Renal pelvis (tissue), 1 donor: ENCODE measurements at regions not wholly inside any gene's neighbourhood (a gene's known extent, or its start where the extent isn't known, plus 50 kb on each side); places are given as distances from the start of the nearest gene placed in this dataset.

Experiments used
- DNase-seq: peaks from one replicate; pipeline ENCODE4 v3.0.0-alpha.2; 2013

- no peak for DNase-seq
Measured at GRCh38 chr5:111582451-111582850, 70.1 kb upstream of the STARD4 start.

GRCh38 chr5:111580956-111581355, 68.6 kb upstream of the STARD4 start:
- DNase-seq = no peak

- DNase-seq = no peak
Measured at GRCh38 chr5:111574311-111574710, 62.0 kb upstream of the STARD4 start.

- no peak for DNase-seq
Measured at GRCh38 chr5:111572561-111572960, 60.2 kb upstream of the STARD4 start.

- DNase-seq = peak; percentile 82
Measured at GRCh38 chr5:111563031-111563822, 50.9 kb upstream of the STARD4 start.

- DNase-seq = no peak
Measured at GRCh38 chr5:111562561-111562960, 50.2 kb upstream of the STARD4 start.
